Stimulated activated CD4-positive, alpha-beta T cell treated with anti-CD3 and anti-CD28 coated beads, Interleukin-2, amount 100 ng/mL, for 48 hours (primary cell): ENCODE measurements at regions not wholly inside any gene's neighbourhood (a gene's known extent, or its start where the extent isn't known, plus 50 kb on each side); places are given as distances from the start of the nearest gene placed in this dataset.
"Not testable (repeated sequence)": the region's sequence is repeated elsewhere in the genome, so short reads cannot be mapped to it uniquely, and the experiment has no call there.

Source experiments
- DNase-seq, 2 donors: peaks; one replicate each; pipeline ENCODE4 v3.0.0-alpha.2; 2020

GRCh38 chr9:41016699-41017098 is 111.8 kb downstream of the FOXD4L6 start:
- not testable (repeated sequence) for DNase-seq

- DNase-seq: not testable (repeated sequence)
These were observed 128.4 kb downstream of the FOXD4L6 start for GRCh38 chr9:40999952-41000700.

- not testable (repeated sequence) for DNase-seq
These were observed 133.0 kb downstream of the FOXD4L6 start for GRCh38 chr9:40995490-40995889.

- not testable (repeated sequence) for DNase-seq
These were observed 134.6 kb downstream of the FOXD4L6 start for GRCh38 chr9:40993842-40994241.

- DNase-seq: not testable (repeated sequence)
These were observed 135.1 kb downstream of the FOXD4L6 start for GRCh38 chr9:40993375-40993774.

- peak in 1 of 2 donors; percentile 30 for DNase-seq
These were observed 136.0 kb downstream of the FOXD4L6 start for GRCh38 chr9:40992472-40992821.

- DNase-seq: peak; percentile 94 to 99
These were observed 136.6 kb downstream of the FOXD4L6 start for GRCh38 chr9:40991741-40992471.

- not testable (repeated sequence) for DNase-seq
These were observed 137.3 kb downstream of the FOXD4L6 start for GRCh38 chr9:40991100-40991740.

- DNase-seq: not testable (repeated sequence)
These were observed 142.1 kb downstream of the FOXD4L6 start for GRCh38 chr9:40986332-40986731.

GRCh38 chr9:40975351-40975750 is 153.1 kb downstream of the FOXD4L6 start:
- DNase-seq: not testable (repeated sequence)

- DNase-seq: not testable (repeated sequence)
These were observed 153.6 kb downstream of the FOXD4L6 start for GRCh38 chr9:40974912-40975311.

- DNase-seq: not testable (repeated sequence)
These were observed 156.7 kb downstream of the FOXD4L6 start for GRCh38 chr9:40971773-40972172.

GRCh38 chr9:40970340-40970739 is 158.1 kb downstream of the FOXD4L6 start:
- DNase-seq: not testable (repeated sequence)

- not testable (repeated sequence) for DNase-seq
These were observed 166.0 kb downstream of the FOXD4L6 start for GRCh38 chr9:40962461-40962860.

GRCh38 chr9:40951876-40952494 is 176.5 kb downstream of the FOXD4L6 start:
- DNase-seq: not testable (repeated sequence)

- not testable (repeated sequence) for DNase-seq
These were observed 182.3 kb downstream of the FOXD4L6 start for GRCh38 chr9:40946228-40946627.

GRCh38 chr9:40942730-40943129 is 185.8 kb downstream of the FOXD4L6 start:
- DNase-seq: not testable (repeated sequence)

GRCh38 chr9:40939888-40940209 is 188.6 kb downstream of the FOXD4L6 start:
- DNase-seq: not testable (repeated sequence)

- not testable (repeated sequence) for DNase-seq
These were observed 189.1 kb downstream of the FOXD4L6 start for GRCh38 chr9:40939201-40939887.

GRCh38 chr9:40935336-40935735 is 193.1 kb downstream of the FOXD4L6 start:
- DNase-seq: no peak

GRCh38 chr9:40934480-40934879 is 194.0 kb downstream of the FOXD4L6 start:
- not testable (repeated sequence) for DNase-seq

- not testable (repeated sequence) for DNase-seq
These were observed 198.1 kb downstream of the FOXD4L6 start for GRCh38 chr9:40930426-40930825.

GRCh38 chr9:40929488-40929845 is 199.0 kb downstream of the FOXD4L6 start:
- not testable (repeated sequence) for DNase-seq
